ENCODE measurements at regions not wholly inside any gene's neighbourhood (a gene's known extent, or its start where the extent isn't known, plus 50 kb on each side); places are given as distances from the start of the nearest gene placed in this dataset.
"Not testable (repeated sequence)": the region's sequence is repeated elsewhere in the genome, so short reads cannot be mapped to it uniquely, and the experiment has no call there.

DNA sequence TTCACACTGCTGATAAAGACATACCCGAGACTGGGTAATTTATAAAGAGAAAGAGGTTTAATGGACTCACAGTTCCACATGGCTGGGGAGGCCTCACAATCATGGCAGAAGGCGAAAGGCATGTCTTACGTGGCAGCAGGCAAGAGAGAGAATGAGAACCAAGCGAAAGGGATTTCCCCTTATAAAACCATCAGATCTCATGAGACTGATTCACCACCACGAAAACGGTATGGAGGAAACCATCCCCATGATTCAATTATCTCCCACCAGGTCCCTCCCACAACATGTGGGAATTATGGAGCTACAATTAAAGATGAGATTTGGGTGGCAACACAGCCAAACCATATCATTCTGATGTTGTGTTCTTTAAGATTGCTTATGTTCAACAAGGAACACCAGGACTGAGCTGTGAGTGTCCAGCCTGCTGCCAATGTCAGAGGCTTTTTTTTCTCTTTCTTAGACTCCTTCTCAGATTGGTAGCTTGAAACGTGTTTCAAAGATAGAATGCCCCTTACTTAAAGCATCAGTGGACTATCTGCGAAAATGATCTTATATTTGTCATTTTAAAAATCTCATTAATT, 124.1 kb upstream of the TWIST2 start:
- not testable (repeated sequence) for H3K36me3 ChIP-seq (ENCODE audit: control insufficient read depth in 1 of 2, insufficient read depth in 2 of 2, low read length in 1 of 2); ATAC-seq (ENCODE audit: low FRiP score); H3K9me3 ChIP-seq (ENCODE audit: control insufficient read depth, low read length); DNase-seq; H3K4me3 ChIP-seq (ENCODE audit: low read length in 2 of 2); H3K27ac ChIP-seq (ENCODE audit: low read depth in 1 of 2, low read length in 2 of 2); H3K4me1 ChIP-seq (ENCODE audit: control insufficient read depth in 1 of 2, insufficient read depth in 2 of 2, low read length in 2 of 2); H3K27me3 ChIP-seq (ENCODE audit: control insufficient read depth in 1 of 2, insufficient read depth in 2 of 2, low read length in 1 of 2)
- intact Hi-C loops (cut with DNase I) = loop anchor here (5.0 to 10.0 kb wide), 3 partner anchors 58 to 349 kb away; no protein-coding TSS in a partner anchor
- WGBS, 2 donors = 79 to 81% methylated on average over 8 of the region's 8 CpGs

- no peaks in the 10 kb centered on the region for H3K27me3 ChIP-seq (ENCODE audit: control insufficient read depth in 1 of 2, insufficient read depth in 2 of 2, low read length in 1 of 2)
- H3K4me3 ChIP-seq (ENCODE audit: low read length in 2 of 2) = no peak overlapping the region
- no peak overlapping the region for H3K27ac ChIP-seq (ENCODE audit: low read depth in 1 of 2, low read length in 2 of 2)
- no peaks in the 10 kb centered on the region for H3K36me3 ChIP-seq (ENCODE audit: control insufficient read depth in 1 of 2, insufficient read depth in 2 of 2, low read length in 1 of 2)
- H3K9me3 ChIP-seq (ENCODE audit: control insufficient read depth, low read length) = no peaks in the 10 kb centered on the region
- H3K4me1 ChIP-seq (ENCODE audit: control insufficient read depth in 1 of 2, insufficient read depth in 2 of 2, low read length in 2 of 2) = peaks cover 0 to 2% of the 10 kb centered on the region in 2 donors
- DNase-seq (peak in 1 of 2 donors; percentile 24), ATAC-seq (ENCODE audit: low FRiP score) (no peak)
- intact Hi-C loops (cut with DNase I) = loop anchor here (5.0 to 10.0 kb wide), 4 partner anchors 58 to 350 kb away; no protein-coding TSS in a partner anchor
- WGBS, 2 donors = 67 to 71% methylated on average over 8 of the region's 8 CpGs
These were observed 123.2 kb upstream of the TWIST2 start for GRCh38 chr2:238724728-238725127.

DNA sequence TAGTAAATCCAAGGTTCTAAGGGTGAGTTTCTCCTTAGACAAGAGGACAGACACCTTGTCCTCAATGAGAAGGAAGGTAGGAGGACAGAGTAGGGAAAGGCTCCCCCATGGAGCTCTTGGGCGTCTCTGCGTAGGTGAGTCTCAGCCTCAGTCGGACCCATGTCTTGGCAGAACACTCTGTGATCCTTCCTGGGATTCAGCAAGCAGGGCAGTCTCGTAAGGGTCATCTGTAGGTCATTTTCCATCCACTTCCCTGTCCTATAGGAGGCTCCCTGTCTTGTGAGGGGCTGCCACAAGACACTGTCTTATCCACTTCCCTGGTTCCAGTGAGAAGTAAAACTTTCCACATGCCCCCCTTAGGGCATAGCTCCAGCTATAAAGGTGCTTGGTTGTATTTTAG, 122.6 kb upstream of the TWIST2 start:
- DNase-seq (no peak), ATAC-seq (ENCODE audit: low FRiP score) (no peak)
- intact Hi-C loops (cut with DNase I) = loop anchor here (5.0 to 10.0 kb wide), 3 partner anchors 128 to 350 kb away; no protein-coding TSS in a partner anchor
- no peak overlapping the region for H3K27ac ChIP-seq (ENCODE audit: low read depth in 1 of 2, low read length in 2 of 2)
- WGBS, 2 donors = 89 to 94% methylated on average over 4 of the region's 4 CpGs
- H3K4me1 ChIP-seq (ENCODE audit: control insufficient read depth in 1 of 2, insufficient read depth in 2 of 2, low read length in 2 of 2) = peaks cover 0 to 2% of the 10 kb centered on the region in 2 donors
- H3K9me3 ChIP-seq (ENCODE audit: control insufficient read depth, low read length) = no peaks in the 10 kb centered on the region
- no peaks in the 10 kb centered on the region for H3K27me3 ChIP-seq (ENCODE audit: control insufficient read depth in 1 of 2, insufficient read depth in 2 of 2, low read length in 1 of 2)
- no peaks in the 10 kb centered on the region for H3K36me3 ChIP-seq (ENCODE audit: control insufficient read depth in 1 of 2, insufficient read depth in 2 of 2, low read length in 1 of 2)
- H3K4me3 ChIP-seq (ENCODE audit: low read length in 2 of 2) = no peak overlapping the region

DNA sequence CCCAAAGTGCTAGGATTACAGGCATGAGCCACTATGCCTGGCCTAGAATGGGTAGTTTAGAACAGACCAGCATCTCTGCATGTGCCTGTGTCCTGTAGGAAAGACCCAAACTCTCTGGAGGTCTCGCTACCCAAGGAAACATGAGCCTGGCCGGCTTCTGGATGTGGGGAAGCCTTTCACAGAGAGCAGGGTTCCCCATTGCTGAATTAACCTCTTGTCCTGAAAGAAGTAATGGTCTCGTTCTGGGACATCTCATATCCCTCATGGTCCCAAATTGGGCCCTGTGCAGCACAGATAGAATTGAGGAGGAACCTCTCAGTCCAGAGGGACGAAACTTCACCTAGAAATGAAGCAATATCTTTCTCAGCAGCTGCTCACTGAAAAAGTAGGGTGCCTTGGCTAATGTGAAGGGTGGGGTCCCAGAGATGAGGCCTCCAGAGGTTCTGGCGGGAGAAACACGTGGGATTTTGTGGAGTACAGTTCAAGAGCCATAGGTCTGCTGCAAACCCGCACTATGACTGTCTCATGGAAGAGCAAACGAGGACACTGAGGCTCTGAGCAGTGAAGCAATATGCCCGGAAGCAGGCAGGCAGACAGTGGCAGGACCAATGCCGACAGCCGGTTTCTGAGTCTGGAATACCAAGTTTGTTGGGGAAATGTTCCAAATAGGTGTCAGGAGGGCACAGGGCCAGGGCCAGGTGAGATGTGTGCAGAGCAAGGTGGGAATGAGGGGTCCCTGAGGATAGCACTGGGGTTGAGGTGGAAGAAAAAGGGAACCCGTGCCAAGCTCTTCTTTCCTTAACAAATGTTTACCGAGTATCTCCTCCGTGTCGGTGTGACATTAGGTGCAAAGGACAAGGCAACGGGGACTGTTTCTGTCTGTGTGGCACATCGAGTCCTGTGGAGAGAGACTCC, 121.0 kb upstream of the TWIST2 start:
- Histone ChIP-seq H3K9me3 (ENCODE audit: control insufficient read depth, low read length) (no peaks in the 10 kb centered on the region), H3K27me3 (ENCODE audit: control insufficient read depth in 1 of 2, insufficient read depth in 2 of 2, low read length in 1 of 2) (no peaks in the 10 kb centered on the region), H3K4me1 (ENCODE audit: control insufficient read depth in 1 of 2, insufficient read depth in 2 of 2, low read length in 2 of 2) (peaks cover 0 to 2% of the 10 kb centered on the region in 2 donors), H3K27ac (ENCODE audit: low read depth in 1 of 2, low read length in 2 of 2) (peak overlapping the region in 1 of 2 donors; percentile 100), H3K4me3 (ENCODE audit: low read length in 2 of 2) (no peak overlapping the region), H3K36me3 (ENCODE audit: control insufficient read depth in 1 of 2, insufficient read depth in 2 of 2, low read length in 1 of 2) (no peaks in the 10 kb centered on the region)
- 89 to 92% methylated on average over 17 of the region's 17 CpGs for WGBS, 2 donors
- no peak for ATAC-seq (ENCODE audit: low FRiP score)
- intact Hi-C loops (cut with DNase I) = loop anchor here (5.0 to 10.0 kb wide), 3 partner anchors 130 to 352 kb away; no protein-coding TSS in a partner anchor
- peak in 1 of 2 donors; percentile 28 for DNase-seq

DNA sequence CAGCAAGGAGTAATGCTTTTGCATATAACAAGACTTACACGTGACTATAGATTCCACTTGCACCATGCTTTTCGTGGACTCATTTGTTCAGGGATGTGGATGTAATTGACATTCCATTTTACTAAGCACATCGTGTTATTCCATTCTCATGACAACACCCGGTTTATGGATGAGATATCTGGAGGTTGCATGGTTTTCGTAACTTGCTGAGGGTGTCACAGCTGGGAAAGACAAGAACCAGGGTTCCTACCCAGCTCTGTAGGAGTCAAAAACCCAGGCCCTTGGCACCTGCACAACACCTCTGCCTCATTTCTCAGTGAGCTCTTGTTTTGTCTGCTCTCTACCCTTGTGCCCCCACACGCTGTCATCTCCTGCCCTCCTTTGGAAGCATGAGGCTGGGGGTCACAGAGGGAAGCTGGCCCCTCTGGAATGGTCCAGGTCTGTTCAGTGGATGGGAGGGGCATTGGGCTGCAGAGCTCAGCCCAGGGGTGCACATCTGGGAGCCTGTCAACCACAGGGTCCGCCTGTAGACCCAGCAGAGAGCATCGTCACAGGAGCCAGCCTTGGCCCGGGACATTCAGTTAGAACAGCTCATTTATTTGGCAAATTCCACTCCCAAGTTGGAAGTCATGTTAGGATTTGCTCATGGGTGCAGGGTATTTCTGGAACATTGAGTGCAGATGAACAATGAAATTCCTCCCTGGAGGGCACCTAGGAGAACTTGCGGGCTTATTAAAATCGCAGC, 120.1 kb upstream of the TWIST2 start:
- ATAC-seq (ENCODE audit: low FRiP score) = peak; percentile 67
- no peak overlapping the region for H3K4me3 ChIP-seq (ENCODE audit: low read length in 2 of 2)
- peaks cover 0 to 2% of the 10 kb centered on the region in 2 donors for H3K4me1 ChIP-seq (ENCODE audit: control insufficient read depth in 1 of 2, insufficient read depth in 2 of 2, low read length in 2 of 2)
- no peaks in the 10 kb centered on the region for H3K9me3 ChIP-seq (ENCODE audit: control insufficient read depth, low read length)
- intact Hi-C loops (cut with DNase I) = loop anchor here (5.0 to 10.0 kb wide), 3 partner anchors 130 to 353 kb away; no protein-coding TSS in a partner anchor
- DNase-seq = peak; percentile 73 to 89
- peak overlapping the region; percentile 97 to 100 for H3K27ac ChIP-seq (ENCODE audit: low read depth in 1 of 2, low read length in 2 of 2)
- WGBS, 2 donors = 18 to 19% methylated on average over 11 of the region's 11 CpGs
- H3K36me3 ChIP-seq (ENCODE audit: control insufficient read depth in 1 of 2, insufficient read depth in 2 of 2, low read length in 1 of 2) = no peaks in the 10 kb centered on the region
- H3K27me3 ChIP-seq (ENCODE audit: control insufficient read depth in 1 of 2, insufficient read depth in 2 of 2, low read length in 1 of 2) = no peaks in the 10 kb centered on the region

DNA sequence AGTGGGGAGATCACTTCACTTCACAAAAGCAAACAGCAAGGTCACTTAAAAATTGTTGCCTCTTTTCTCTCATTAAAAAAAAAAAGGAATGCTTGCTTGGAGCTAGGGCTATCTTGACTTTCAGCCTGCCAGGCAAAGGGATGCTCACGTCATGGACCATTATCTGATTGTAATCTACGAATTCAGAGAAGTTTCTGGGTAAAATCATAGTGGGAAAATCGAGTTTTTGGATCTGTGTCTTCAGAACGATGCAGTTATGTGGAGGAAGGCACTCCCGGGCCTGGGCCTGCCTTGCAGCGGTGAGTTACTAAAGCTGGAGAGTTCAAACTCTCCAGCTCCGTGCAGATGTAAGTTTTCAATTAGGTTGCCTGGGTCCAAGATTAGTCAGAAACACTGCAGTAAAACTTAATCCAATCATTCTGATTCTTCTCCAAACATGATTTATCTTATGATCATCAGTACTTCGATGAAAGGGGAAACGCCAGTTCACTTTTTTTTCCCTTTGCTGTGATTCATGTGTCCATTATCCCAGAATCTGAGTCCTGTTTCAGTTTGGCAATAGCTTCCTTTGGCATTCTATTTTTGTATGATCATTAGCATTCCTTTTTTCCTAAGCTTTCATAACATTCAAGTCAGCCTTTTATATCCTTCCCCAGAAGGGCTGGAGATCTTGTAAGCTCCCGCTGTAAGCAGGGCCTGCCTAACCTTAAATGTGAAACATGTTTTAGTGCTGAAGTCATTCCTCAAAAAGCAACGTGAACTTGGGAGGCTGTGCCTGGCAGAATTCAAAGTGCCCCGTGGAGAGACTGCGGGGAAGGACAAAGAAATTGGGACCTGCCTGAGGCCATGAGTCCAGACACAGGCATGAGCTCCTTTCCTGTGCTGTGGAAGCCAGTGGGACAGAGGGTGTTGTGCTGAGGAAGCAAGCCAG, 119.3 kb upstream of the TWIST2 start:
- Histone ChIP-seq H3K4me3 (ENCODE audit: low read length in 2 of 2) (no peak overlapping the region), H3K4me1 (ENCODE audit: control insufficient read depth in 1 of 2, insufficient read depth in 2 of 2, low read length in 2 of 2) (peaks cover 0 to 2% of the 10 kb centered on the region in 2 donors), H3K36me3 (ENCODE audit: control insufficient read depth in 1 of 2, insufficient read depth in 2 of 2, low read length in 1 of 2) (no peaks in the 10 kb centered on the region), H3K27me3 (ENCODE audit: control insufficient read depth in 1 of 2, insufficient read depth in 2 of 2, low read length in 1 of 2) (no peaks in the 10 kb centered on the region), H3K9me3 (ENCODE audit: control insufficient read depth, low read length) (no peaks in the 10 kb centered on the region), H3K27ac (ENCODE audit: low read depth in 1 of 2, low read length in 2 of 2) (peak overlapping the region; percentile 88 to 100)
- WGBS, 2 donors = 4 to 7% methylated on average over 13 of the region's 13 CpGs
- intact Hi-C loops (cut with DNase I) = loop anchor here (5.0 to 10.0 kb wide), 3 partner anchors 131 to 354 kb away; no protein-coding TSS in a partner anchor
- DNase-seq = peak in 1 of 2 donors; percentile 74
- peak; percentile 74 for ATAC-seq (ENCODE audit: low FRiP score)

DNA sequence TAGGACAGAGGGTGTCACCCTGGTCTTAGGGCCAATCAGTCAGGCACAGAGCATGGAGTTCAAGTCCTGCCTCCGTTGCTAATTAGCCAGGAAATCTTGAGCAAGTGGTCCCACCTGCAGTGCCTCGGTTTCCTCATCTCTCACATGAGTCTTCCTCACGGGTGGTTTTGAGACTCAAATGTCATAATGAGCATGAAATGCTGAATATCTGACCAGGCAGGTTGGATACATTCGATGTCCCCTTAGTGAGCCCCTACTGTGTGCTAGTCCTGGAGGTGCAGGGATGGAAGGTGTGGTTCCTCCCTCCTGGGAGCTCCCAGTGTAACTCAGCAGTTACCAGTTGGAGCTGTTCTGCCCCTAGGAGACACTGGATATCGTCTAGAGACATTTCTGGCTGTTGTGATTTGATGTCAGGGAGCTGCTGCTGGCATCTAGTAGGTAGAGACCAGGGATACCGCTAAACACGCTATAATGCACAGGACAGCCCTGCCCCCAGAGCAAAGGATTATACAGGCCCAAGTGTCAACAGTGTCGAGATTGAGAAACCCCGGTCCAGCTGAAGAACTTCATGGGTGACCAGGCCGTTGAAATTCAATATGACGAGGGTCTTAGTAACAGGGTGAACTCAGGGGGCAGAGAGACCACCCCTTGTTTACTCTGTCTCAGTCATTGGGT, 118.5 kb upstream of the TWIST2 start:
- 74 to 76% methylated on average over 11 of the region's 11 CpGs for WGBS, 2 donors
- no peaks in the 10 kb centered on the region for H3K36me3 ChIP-seq (ENCODE audit: control insufficient read depth in 1 of 2, insufficient read depth in 2 of 2, low read length in 1 of 2)
- intact Hi-C loops (cut with DNase I) = loop anchor here (5.0 to 10.0 kb wide), 3 partner anchors 132 to 355 kb away; no protein-coding TSS in a partner anchor
- peak overlapping the region; percentile 88 to 98 for H3K27ac ChIP-seq (ENCODE audit: low read depth in 1 of 2, low read length in 2 of 2)
- H3K27me3 ChIP-seq (ENCODE audit: control insufficient read depth in 1 of 2, insufficient read depth in 2 of 2, low read length in 1 of 2) = no peaks in the 10 kb centered on the region
- peaks cover 0 to 2% of the 10 kb centered on the region in 2 donors for H3K4me1 ChIP-seq (ENCODE audit: control insufficient read depth in 1 of 2, insufficient read depth in 2 of 2, low read length in 2 of 2)
- H3K9me3 ChIP-seq (ENCODE audit: control insufficient read depth, low read length) = no peaks in the 10 kb centered on the region
- DNase-seq (no peak), ATAC-seq (ENCODE audit: low FRiP score) (no peak)
- no peak overlapping the region for H3K4me3 ChIP-seq (ENCODE audit: low read length in 2 of 2)

Measured in aorta (tissue), 5 donors.